T47D (cell line): ENCODE measurements at regions not wholly inside any gene's neighbourhood (a gene's known extent, or its start where the extent isn't known, plus 50 kb on each side); places are given as distances from the start of the nearest gene placed in this dataset.
"Not testable (repeated sequence)": the region's sequence is repeated elsewhere in the genome, so short reads cannot be mapped to it uniquely, and the experiment has no call there.

ENCODE experiments used
- DNase-seq, 2 experiments: peaks; one replicate each; pipeline versions ENCODE4 v3.0.0 to v3.0.0-alpha.2; 2011 to 2012; ENCODE audit warnings: low read depth in 1 of 2, low spot score in 1 of 2
- JUND ChIP-seq: IDR thresholded peaks from 2 replicates; pipeline ENCODE4 v1.6.1; 2012; ENCODE audit warnings: low read depth
- in situ Hi-C: cut with HindIII; loops from 2 replicates; pipeline ENCODE4 v1.10.0; 2016; ENCODE audit warnings: low sequenced_read_pairs, low pct_unique_long_range_greater_than_20kb

- TF ChIP-seq JUND, result no peak
- no peak for DNase-seq
- in situ Hi-C loops, result no loop called here
Observed at GRCh38 chr14:106230071-106230470, 703.7 kb downstream of the TMEM121 start.

- DNase-seq, result not testable (repeated sequence)
Observed at GRCh38 chr14:106233191-106233590, 706.8 kb downstream of the TMEM121 start.

GRCh38 chr14:106234525-106235254, 708.3 kb downstream of the TMEM121 start:
- in situ Hi-C loops, DNase-seq: not testable (repeated sequence)

More at GRCh38 chr14:106233191-106233590, 706.8 kb downstream of the TMEM121 start:
- in situ Hi-C loops, result not testable (repeated sequence)

GRCh38 chr14:106235356-106236159, 709.2 kb downstream of the TMEM121 start:
- no peak for TF ChIP-seq JUND
- in situ Hi-C loops, result no loop called here
- DNase-seq, result no peak

GRCh38 chr14:106248321-106249192, 722.2 kb downstream of the TMEM121 start:
- no peak for TF ChIP-seq JUND
- DNase-seq, result no peak
- in situ Hi-C loops, result no loop called here

- in situ Hi-C loops, DNase-seq: not testable (repeated sequence)
Observed at GRCh38 chr14:106253995-106254394, 727.6 kb downstream of the TMEM121 start.

GRCh38 chr14:106257569-106257994, 731.2 kb downstream of the TMEM121 start:
- DNase-seq, result peak; percentile 35 to 80
- in situ Hi-C loops, result not testable (repeated sequence)

- TF ChIP-seq JUND, result no peak
- peak in 1 of 2 experiments; percentile 36 for DNase-seq
- in situ Hi-C loops, result no loop called here
Observed at GRCh38 chr14:106268013-106268727, 741.8 kb downstream of the TMEM121 start.

GRCh38 chr14:106269029-106269428, 742.6 kb downstream of the TMEM121 start:
- in situ Hi-C loops, result no loop called here
- DNase-seq, result no peak
- TF ChIP-seq JUND, result no peak

- in situ Hi-C loops, result no loop called here
- DNase-seq, result no peak
- TF ChIP-seq JUND, result no peak
Observed at GRCh38 chr14:106269451-106270204, 743.2 kb downstream of the TMEM121 start.

- in situ Hi-C loops, DNase-seq: not testable (repeated sequence)
Observed at GRCh38 chr14:106270476-106271121, 744.2 kb downstream of the TMEM121 start.
